HG03060 (cell line): ENCODE measurements at regions not wholly inside any gene's neighbourhood (a gene's known extent, or its start where the extent isn't known, plus 50 kb on each side); places are given as distances from the start of the nearest gene placed in this dataset.

Experiments
- ATAC-seq: cut with Tn5 transposase; IDR thresholded peaks from one replicate; pipeline ENCODE4 v1.9.1; 2021; ENCODE audit warnings: low read depth, moderate number of reproducible peaks; ENCODE audit not compliant: unreplicated experiment

DNA sequence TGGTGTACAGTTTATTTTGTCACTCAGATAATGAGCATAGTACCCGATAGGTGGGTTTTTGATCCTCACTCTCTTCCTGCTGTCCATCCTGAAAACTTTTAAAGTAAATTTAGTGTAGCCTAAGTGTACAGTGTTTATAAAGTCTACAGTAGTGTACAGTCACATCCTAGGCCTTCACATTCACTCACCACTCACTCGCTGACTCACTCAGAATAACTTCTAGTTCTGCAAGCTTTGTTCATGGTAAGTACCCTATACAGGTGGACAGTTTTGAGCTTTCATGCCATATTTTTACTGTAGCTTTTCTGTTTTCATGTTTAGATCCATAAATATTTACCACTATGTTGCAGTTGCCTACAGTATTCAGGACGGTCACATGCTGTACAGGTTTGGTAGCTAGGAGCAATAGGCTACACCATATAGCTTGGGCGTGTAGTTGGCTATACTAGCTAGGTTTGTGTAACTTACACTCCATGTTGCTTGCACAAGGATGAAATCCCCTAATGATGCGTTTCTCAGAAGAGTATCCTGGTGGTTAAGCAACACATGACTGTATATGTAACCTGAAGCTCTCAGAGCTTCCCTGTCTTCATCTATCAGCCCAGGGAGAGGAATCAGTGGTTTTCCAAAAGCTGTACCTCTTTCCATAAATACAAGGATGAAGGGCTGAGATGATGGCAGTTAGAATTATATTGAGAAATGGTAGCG is 87.6 kb upstream of the SLC25A26 start:
- no peak for ATAC-seq

DNA sequence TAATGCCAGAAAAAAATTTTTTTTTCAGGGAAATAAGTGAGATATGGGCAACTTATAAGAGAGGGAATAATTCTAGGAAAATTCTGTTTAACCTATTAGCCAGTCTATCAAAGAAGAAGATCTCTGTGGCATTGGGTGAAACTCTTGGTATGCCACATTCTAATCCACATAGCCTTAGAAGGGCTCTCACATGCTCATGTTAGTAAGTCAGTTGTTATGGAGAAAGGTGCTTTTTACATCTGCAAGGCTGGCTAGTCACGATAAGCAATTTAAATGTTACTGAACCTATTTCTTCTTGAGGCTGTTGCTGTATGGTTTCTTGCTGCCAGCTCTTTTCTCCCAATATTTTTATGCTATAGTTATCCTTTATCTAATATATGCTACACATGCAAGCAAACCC is 89.9 kb upstream of the MAGI1 start:
- ATAC-seq: no peak

DNA sequence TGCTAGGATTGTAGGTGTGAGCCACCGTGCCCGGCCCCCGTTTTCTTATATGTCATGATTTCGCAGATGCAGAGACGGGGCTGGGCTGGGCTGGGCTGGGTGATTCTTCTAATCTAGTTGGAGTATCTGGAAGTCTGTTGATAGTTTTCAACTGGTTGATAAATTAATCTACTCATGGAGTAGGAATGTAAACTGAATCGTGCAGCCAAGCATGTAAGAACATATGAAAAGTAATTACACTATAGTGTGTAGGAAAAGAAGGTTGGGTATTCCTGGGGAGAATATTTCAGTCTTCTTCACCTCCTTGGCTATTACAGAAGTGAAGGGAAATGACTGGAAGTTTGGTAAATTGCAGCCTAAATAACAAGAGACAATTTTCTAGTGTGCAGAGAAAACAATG is 82.6 kb upstream of the MAGI1 start:
- ATAC-seq: no peak

DNA sequence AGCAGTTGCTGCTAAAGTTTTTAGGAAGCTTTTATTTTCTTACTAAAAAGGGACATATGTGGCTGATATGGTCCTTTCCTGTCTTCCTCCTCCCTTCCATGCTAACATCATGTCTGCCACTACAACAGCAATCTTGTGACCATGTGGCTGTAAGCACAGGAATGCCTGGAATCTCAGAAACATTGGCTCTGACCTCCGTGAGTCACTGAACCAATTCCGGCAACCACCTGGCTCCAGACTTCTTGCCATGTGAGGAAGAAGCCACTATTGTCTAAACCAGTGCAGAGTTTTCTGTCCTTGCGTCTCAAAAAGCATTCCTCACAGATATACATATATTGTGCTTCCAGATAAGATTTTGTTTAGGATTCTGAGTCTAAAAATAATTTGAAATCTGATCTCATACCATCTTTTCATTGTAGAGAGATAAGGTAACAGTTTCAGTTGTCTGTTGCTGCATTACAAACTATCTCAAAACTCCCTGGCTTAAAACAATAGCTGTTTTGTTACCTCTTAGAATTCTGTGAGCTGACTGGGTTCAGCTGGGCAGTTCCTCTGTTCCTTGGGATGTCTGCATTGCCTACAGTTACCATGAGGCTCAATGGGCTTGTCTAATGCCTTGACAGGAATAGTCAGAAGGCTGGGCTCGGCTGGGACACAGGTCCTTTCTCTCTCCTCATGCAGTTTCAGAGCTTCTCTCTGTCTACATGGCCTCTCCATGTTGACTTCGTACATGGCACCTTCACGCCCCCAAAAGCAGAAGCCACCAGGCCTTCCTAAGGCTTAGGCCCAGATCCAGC is 77.3 kb upstream of the MAGI1 start:
- ATAC-seq: no peak

DNA sequence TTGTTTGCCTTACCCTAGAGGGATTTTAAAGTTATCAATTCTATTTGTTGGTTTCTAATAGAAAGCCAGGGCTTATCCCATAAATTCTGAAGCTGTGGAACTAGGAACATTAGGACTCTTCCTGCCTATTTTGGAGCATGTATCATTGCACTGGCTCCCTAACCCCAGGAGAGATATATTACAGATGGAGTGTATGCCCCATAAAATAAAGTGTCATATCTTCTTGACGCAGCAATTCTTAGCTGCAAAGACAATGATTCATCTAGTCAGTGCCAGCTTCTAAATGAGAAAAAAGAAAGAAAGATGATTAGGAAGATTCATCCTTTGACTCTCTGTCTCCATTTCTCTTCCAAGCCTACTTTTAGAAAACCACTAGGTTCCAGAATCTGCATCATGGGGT is 74.8 kb upstream of the MAGI1 start:
- no peak for ATAC-seq

DNA sequence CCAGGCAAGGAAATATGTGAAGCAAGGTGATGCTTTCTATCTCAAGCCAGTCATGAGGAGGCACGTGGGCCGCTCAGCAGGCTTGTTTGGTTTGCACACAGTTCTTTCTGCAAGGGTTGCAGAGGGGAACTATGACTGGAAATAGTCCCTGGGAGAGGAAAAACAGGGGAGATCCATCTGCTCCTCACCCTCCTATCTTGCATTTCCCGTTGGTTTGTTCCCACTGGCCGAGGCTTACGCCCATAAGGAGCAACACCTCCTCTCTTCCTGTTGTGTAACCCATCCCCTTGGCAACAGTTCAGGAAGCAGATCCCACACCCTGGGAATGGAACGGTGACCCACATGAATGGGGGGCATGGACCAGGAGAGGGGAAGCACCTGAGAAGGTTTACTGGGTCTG is 72.1 kb upstream of the MAGI1 start:
- no peak for ATAC-seq

DNA sequence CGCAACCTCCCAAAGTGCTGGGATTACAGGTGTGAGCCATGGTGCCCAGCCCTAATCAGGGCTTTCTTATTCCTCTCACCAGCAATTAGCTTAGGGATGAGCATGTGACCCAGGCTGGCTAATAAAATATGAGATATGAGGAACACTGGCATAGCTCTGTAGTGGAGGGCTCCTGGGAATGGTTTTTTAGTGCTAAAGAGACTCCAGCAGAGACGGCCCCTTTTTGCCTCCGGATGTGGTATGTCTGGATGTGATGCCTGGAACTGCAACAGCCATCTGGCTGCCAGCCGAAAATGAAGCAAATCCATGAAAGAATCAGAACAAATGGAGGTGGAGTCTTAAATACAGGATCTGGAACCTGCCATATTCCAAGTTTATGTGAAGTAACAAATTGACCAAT is 69.1 kb upstream of the MAGI1 start:
- no peak for ATAC-seq

DNA sequence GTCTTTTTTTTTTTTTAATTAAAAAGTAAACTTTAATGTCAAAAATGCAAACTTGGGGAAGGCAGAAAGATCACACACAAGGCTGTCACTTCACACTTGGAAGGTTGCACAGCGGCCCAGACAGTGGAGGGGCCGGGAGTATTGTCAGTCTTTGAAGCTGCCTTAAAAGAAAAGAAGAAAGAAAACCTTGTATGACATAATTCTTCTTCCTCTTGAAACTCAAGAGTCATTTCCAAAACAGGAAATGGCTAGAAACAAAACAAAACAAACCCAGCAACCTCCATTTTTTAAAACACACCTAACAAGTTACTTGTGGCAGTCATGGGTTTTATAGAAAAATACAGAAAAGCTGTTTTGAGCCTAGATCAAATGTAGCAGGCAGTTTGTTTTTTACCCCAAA is 68.1 kb upstream of the MAGI1 start:
- no peak for ATAC-seq

DNA sequence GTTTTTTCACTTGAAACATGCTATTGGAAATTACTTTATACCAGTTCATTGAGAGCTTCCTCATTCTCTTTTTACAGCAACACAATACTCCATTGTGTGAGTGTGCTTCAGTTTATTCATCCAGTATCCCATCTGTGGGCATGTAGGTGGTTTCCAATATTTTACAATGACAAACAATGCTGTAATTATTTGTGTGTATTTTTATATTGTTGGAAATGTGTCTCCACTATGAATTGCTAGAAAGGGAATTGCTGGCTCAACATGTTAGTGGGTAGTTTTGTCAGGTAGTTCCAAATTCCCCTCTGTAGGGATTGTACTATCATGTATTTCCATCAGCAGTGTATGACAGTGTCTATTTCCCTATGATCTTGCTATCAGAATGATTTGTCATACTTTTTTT is 65.8 kb upstream of the MAGI1 start:
- no peak for ATAC-seq

DNA sequence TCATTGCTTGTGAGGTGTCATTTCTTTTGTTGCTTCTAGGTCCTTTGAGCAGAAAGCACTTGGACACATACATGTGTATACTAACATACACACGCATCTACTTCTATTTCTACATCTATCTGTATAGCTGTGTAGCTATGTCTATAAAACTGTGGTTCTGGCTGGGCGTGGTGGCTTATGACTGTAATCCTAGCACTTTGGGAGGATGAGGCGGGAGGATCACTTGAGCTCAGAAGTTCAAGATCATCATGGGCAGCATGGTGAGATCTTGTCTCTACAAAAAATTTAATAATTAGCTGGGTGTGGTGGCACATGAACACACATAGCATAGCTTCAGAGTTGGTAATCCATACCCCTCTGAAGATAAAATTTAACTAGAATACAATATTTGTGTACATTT is 65.0 kb upstream of the MAGI1 start:
- no peak for ATAC-seq

DNA sequence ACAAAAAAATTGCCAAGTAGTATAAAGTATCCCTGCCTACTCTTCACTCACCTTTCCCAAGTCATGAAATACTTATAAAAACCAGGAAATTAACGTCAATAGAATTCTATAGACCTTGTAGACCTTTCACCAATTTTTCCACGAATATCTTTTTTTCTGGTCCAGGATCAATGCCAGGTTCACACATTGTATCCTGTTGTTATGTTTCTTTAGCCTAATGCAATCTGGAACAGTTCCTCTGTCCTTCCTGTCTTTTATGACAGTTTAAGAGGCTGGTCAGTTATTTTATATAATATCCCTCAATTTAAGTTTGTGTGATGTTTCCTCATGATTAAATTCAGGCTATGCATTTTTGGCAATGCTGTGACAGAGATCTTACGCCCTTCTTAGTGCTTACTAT is 63.2 kb upstream of the MAGI1 start:
- ATAC-seq: no peak

DNA sequence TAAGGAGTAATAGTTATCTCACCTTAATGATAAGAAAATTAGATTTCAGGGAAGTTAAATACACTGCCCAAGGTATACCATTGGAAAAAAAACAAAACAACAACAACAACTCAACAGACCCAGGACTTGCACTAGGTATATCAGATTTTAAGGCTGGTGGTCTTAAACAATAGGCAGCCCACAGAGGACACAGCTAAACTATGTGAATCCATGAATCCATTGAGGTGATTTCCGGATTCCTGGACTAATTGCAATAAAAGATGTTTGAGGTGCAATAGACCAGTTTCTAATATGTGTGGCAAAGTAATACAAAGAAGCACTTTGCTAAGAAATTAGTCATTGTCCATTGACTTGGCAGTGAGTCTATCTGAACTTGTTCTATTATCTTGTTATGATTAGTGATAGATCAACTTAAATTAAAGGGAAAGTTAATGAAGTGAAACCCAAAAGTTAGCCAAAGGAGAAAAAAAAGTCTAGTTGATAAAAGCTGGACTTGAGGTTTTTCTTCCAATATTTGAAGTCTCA is 60.9 kb upstream of the MAGI1 start:
- no peak for ATAC-seq

DNA sequence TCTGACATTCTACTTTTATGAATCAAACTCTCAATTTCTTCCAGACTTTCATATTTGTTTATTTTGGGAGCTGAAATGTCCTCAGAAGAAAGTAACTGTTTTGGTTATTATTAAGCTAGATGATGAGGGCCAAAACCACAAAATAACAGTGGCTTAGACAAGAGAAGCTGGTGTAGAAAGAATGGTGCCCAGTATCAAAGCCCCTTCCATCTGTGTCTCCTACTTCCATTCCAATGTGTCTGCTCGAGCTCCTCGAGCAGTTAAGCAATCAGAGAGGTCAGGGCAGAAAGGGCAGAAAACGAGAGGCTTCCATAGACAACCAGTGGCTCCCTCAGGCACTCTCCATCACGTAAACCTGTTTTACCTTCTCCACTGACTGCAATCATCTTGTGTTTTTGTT is 59.7 kb upstream of the MAGI1 start:
- no peak for ATAC-seq

DNA sequence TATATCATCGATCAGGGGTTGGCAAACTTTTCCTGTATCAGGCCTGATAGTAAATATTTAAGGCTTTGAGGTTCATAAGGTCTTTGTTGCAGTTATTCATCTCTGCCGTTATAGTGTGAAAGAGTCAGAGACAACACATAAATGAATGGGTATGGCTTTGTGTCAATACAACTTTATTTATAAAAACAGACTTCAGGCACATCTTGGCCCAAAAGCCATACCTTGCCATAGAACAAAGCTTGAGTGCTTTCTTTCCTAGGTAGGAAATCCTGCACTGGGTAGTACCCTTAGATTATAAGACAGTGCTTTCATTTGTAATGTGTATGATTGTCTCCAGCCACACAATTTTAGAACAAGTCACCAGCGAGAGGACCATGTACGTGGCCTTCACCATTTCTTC is 58.9 kb upstream of the MAGI1 start:
- no peak for ATAC-seq

DNA sequence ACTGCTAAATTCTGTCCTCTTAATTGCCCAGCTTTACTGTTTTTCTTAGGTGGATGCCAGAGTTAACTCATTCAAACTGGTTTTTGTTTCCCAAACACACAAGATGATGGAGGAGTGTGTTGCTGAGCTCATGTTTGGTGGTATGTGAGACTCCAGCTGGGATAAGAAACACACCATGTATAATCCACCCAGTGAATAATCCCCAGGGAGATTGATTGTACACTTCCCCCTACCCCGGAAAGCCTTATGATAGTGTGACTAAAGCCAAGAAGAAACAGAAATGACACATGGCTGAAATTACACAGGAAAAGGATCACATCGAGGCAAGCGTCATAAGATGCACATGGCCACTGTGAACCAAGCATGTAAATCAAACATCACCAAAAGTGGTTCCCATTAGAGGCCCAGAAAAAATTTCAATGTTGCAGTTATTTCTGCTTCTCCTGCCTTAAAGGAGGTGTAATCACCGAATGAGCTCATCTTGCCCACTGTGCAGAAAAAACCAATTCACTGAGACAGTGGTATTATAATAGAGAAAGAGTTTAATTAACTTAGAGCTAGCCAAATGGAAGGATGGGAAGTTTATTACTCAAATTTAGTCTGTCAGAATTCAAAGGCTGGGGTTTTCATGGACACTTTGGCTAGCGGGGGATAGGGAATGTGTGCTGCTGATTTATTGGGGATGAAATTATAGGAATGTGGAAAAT is 56.7 kb upstream of the MAGI1 start:
- ATAC-seq: no peak

DNA sequence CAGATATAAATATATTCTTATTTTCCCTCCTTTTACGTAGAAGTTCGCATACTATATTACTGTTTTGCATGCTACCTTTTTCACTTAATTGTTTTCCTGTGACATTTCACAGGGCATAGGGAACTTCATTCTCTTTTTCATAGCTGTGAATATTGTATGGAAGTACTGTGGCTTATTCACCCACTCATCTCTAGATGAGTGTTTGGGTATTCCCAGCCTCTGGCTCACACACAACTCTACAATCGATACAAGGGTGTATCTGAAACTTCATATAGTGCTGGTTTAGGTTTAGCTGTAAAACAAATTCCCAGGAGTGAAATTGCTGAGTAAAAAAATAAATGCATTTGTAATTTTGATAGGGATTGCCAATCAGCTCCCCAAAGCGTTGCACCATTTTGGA is 55.3 kb upstream of the MAGI1 start:
- no peak for ATAC-seq

DNA sequence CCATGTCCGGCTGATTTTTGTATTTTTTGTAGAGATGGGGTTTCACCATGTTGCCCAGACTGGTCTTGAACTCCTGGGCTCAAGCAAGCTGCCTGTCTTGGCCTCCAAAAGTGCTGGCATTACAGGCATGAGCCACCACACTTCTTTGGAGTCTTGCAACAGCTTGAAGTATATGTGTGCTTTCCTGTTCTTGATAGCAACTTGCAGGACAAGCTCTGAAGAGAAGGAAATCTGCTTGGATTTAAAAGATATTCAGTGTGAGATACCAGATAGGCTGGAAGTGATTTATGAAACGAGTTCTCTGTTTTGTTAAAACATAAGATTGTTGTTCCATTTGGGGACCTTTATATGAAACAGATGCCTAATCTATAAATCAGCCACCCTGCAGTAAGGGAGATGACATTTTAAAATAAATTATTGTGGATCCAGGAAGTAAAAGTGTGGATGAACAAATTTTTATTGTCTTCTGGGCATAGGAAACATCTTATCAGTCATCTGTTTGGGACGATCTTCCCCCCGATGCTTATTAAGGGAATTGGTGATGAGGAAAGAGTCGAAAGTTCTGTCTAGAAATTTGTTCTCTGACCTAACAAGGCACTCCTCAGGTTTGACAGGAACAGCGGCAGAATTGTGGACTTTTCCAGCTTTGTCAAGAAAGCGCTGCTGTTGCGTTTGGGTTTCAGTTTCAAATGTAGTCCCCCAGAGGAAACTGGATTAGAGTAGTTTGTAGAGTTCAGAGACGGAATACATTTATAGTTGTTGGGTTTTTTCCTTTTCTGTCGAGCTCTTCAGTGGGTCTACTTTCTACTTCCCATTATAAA is 53.7 kb upstream of the MAGI1 start:
- no peak for ATAC-seq
